Mucosa of stomach (tissue), 1 donor: ENCODE measurements at regions not wholly inside any gene's neighbourhood (a gene's known extent, or its start where the extent isn't known, plus 50 kb on each side); places are given as distances from the start of the nearest gene placed in this dataset.
"Not testable (repeated sequence)": the region's sequence is repeated elsewhere in the genome, so short reads cannot be mapped to it uniquely, and the experiment has no call there.

Experiments used
- H3K27me3 ChIP-seq: one replicate; pipeline ENCODE4 v1.7.0; 2013; ENCODE audit warnings: mild to moderate bottlenecking, low read length; ENCODE audit not compliant: control insufficient read depth, insufficient read depth
- H3K36me3 ChIP-seq: one replicate; pipeline ENCODE4 v1.7.0; 2013; ENCODE audit warnings: low read length; ENCODE audit not compliant: control insufficient read depth, insufficient read depth
- H3K4me1 ChIP-seq: one replicate; pipeline ENCODE4 v1.7.0; 2013; ENCODE audit warnings: mild to moderate bottlenecking, low read length; ENCODE audit not compliant: control insufficient read depth, insufficient read depth
- H3K4me3 ChIP-seq: one replicate; pipeline ENCODE4 v1.7.0; 2013; ENCODE audit warnings: low read length
- H3K9ac ChIP-seq: one replicate; pipeline ENCODE4 v1.7.0; 2013; ENCODE audit warnings: mild to moderate bottlenecking, low read length, moderate library complexity
- H3K9me3 ChIP-seq: one replicate; pipeline ENCODE4 v1.7.0; 2013; ENCODE audit warnings: mild to moderate bottlenecking, low read length, moderate library complexity; ENCODE audit not compliant: control insufficient read depth
- donor health status: Pancreatic carcinoma.

- Histone ChIP-seq H3K4me3 (no peak overlapping the region), H3K27me3 (no peaks in the 10 kb centered on the region), H3K4me1 (no peaks in the 10 kb centered on the region), H3K36me3 (no peaks in the 10 kb centered on the region), H3K9me3 (no peaks in the 10 kb centered on the region), H3K9ac (no peak overlapping the region)
These were observed 120.5 kb downstream of the SHANK2 start for GRCh38 chr11:71131861-71132260.

GRCh38 chr11:71130106-71130505, 122.3 kb downstream of the SHANK2 start:
- Histone ChIP-seq H3K9ac (no peak overlapping the region), H3K9me3 (no peaks in the 10 kb centered on the region), H3K4me3 (no peak overlapping the region), H3K27me3 (no peaks in the 10 kb centered on the region), H3K4me1 (no peaks in the 10 kb centered on the region), H3K36me3 (no peaks in the 10 kb centered on the region)

GRCh38 chr11:71129624-71130023, 122.8 kb downstream of the SHANK2 start:
- Histone ChIP-seq H3K4me3 (no peak overlapping the region), H3K36me3 (no peaks in the 10 kb centered on the region), H3K4me1 (no peaks in the 10 kb centered on the region), H3K27me3 (no peaks in the 10 kb centered on the region), H3K9me3 (no peaks in the 10 kb centered on the region), H3K9ac (no peak overlapping the region)

GRCh38 chr11:71127806-71128205, 124.6 kb downstream of the SHANK2 start:
- H3K4me1 ChIP-seq, result no peaks in the 10 kb centered on the region
- H3K9ac ChIP-seq, result no peak overlapping the region
- H3K4me3 ChIP-seq, result no peak overlapping the region
- H3K9me3 ChIP-seq, result no peaks in the 10 kb centered on the region
- H3K27me3 ChIP-seq, result no peaks in the 10 kb centered on the region
- H3K36me3 ChIP-seq, result no peaks in the 10 kb centered on the region

GRCh38 chr11:71126401-71126800, 126.0 kb downstream of the SHANK2 start:
- H3K4me1 ChIP-seq, H3K36me3 ChIP-seq, H3K27me3 ChIP-seq, H3K4me3 ChIP-seq, H3K9ac ChIP-seq, H3K9me3 ChIP-seq: not testable (repeated sequence)

- H3K4me1 ChIP-seq, result no peaks in the 10 kb centered on the region
- H3K9ac ChIP-seq, result no peak overlapping the region
- H3K9me3 ChIP-seq, result no peaks in the 10 kb centered on the region
- H3K27me3 ChIP-seq, result no peaks in the 10 kb centered on the region
- no peak overlapping the region for H3K4me3 ChIP-seq
- no peaks in the 10 kb centered on the region for H3K36me3 ChIP-seq
These were observed 127.2 kb downstream of the SHANK2 start for GRCh38 chr11:71125150-71125549.

- Histone ChIP-seq H3K4me1 (no peaks in the 10 kb centered on the region), H3K9ac (no peak overlapping the region), H3K4me3 (no peak overlapping the region), H3K9me3 (no peaks in the 10 kb centered on the region), H3K27me3 (no peaks in the 10 kb centered on the region), H3K36me3 (no peaks in the 10 kb centered on the region)
These were observed 128.2 kb downstream of the SHANK2 start for GRCh38 chr11:71124127-71124526.

GRCh38 chr11:71120471-71120896, 131.9 kb downstream of the SHANK2 start:
- H3K4me3 ChIP-seq, result no peak overlapping the region
- no peaks in the 10 kb centered on the region for H3K9me3 ChIP-seq
- H3K4me1 ChIP-seq, result no peaks in the 10 kb centered on the region
- H3K36me3 ChIP-seq, result no peaks in the 10 kb centered on the region
- no peaks in the 10 kb centered on the region for H3K27me3 ChIP-seq
- H3K9ac ChIP-seq, result no peak overlapping the region

- Histone ChIP-seq H3K27me3 (no peaks in the 10 kb centered on the region), H3K36me3 (no peaks in the 10 kb centered on the region), H3K9ac (no peak overlapping the region), H3K4me1 (no peaks in the 10 kb centered on the region), H3K4me3 (no peak overlapping the region), H3K9me3 (no peaks in the 10 kb centered on the region)
These were observed 132.6 kb downstream of the SHANK2 start for GRCh38 chr11:71119656-71120269.

GRCh38 chr11:71118671-71119250, 133.6 kb downstream of the SHANK2 start:
- Histone ChIP-seq H3K36me3 (no peaks in the 10 kb centered on the region), H3K4me1 (no peaks in the 10 kb centered on the region), H3K4me3 (no peak overlapping the region), H3K9ac (no peak overlapping the region), H3K27me3 (no peaks in the 10 kb centered on the region), H3K9me3 (no peaks in the 10 kb centered on the region)

- H3K9me3 ChIP-seq, result no peaks in the 10 kb centered on the region
- no peak overlapping the region for H3K4me3 ChIP-seq
- no peaks in the 10 kb centered on the region for H3K27me3 ChIP-seq
- no peaks in the 10 kb centered on the region for H3K36me3 ChIP-seq
- H3K4me1 ChIP-seq, result peaks cover 5% of the 10 kb centered on the region
- no peak overlapping the region for H3K9ac ChIP-seq
These were observed 135.1 kb downstream of the SHANK2 start for GRCh38 chr11:71117311-71117710.

GRCh38 chr11:71116693-71117040, 135.7 kb downstream of the SHANK2 start:
- no peaks in the 10 kb centered on the region for H3K9me3 ChIP-seq
- H3K9ac ChIP-seq, result no peak overlapping the region
- H3K27me3 ChIP-seq, result no peaks in the 10 kb centered on the region
- H3K4me1 ChIP-seq, result peaks cover 5% of the 10 kb centered on the region
- H3K4me3 ChIP-seq, result no peak overlapping the region
- H3K36me3 ChIP-seq, result no peaks in the 10 kb centered on the region
